ENCODE measurements at regions not wholly inside any gene's neighbourhood (a gene's known extent, or its start where the extent isn't known, plus 50 kb on each side); places are given as distances from the start of the nearest gene placed in this dataset.

DNA sequence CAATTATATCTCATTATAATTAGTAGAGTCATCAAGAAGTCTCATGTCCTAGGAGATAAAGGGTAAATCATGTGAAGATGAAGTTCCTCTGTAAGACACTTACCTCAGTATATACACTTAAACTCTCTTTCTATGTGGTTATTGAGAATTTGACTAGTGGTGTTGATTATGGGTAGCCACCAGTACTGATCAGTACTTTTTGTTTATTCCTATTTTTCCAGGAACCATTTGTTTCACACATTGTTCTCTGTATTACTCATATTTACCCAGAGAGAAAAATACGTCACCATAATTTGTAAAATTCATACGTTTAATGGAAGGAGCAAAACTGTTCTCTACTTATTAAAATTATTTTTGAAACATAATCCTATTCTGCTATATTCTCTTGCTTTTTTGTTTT, 55.8 kb upstream of the PRDM8 start:
- no peak for DNase-seq
- WGBS, 2 donors: 91 to 97% methylated on average over 2 of the region's 2 CpGs
- Histone ChIP-seq H3K4me3 (no peak overlapping the region), H3K4me1 (peaks cover 0 to 44% (median 0%) of the 10 kb centered on the region in 9 donors), H3K27me3 (no peaks in the 10 kb centered on the region), H3K36me3 (no peaks in the 10 kb centered on the region), H3K27ac (no peak overlapping the region), H3K9me3 (no peaks in the 10 kb centered on the region)
- no peak for ATAC-seq
- intact Hi-C loops (cut with DNase I): no loop called here
- TF ChIP-seq, protein P1, sequence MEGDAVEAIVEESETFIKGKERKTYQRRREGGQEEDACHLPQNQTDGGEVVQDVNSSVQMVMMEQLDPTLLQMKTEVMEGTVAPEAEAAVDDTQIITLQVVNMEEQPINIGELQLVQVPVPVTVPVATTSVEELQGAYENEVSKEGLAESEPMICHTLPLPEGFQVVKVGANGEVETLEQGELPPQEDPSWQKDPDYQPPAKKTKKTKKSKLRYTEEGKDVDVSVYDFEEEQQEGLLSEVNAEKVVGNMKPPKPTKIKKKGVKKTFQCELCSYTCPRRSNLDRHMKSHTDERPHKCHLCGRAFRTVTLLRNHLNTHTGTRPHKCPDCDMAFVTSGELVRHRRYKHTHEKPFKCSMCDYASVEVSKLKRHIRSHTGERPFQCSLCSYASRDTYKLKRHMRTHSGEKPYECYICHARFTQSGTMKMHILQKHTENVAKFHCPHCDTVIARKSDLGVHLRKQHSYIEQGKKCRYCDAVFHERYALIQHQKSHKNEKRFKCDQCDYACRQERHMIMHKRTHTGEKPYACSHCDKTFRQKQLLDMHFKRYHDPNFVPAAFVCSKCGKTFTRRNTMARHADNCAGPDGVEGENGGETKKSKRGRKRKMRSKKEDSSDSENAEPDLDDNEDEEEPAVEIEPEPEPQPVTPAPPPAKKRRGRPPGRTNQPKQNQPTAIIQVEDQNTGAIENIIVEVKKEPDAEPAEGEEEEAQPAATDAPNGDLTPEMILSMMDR (IDR thresholded peaks at IDR 0.05): no peak

DNA sequence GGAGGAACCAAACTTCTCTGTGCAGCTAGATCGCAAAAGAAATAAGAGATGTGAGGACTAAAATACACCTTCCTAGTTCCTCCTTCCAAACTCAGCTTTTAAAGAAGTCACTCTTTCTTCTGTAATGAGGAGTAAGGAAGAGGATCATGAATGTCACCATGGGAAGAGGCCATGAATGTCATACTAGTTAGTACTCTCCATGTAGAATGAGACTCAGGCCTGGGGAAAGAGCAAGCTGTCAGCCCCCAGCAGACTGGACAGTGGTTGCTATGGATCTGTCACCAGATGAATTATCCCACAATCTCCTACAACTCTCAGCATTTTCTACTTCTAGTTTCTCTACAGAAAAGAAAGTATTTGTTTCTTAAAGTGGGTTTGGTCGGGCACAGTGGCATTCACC, 57.1 kb upstream of the PRDM8 start:
- no peaks in the 10 kb centered on the region for H3K27me3 ChIP-seq

DNA sequence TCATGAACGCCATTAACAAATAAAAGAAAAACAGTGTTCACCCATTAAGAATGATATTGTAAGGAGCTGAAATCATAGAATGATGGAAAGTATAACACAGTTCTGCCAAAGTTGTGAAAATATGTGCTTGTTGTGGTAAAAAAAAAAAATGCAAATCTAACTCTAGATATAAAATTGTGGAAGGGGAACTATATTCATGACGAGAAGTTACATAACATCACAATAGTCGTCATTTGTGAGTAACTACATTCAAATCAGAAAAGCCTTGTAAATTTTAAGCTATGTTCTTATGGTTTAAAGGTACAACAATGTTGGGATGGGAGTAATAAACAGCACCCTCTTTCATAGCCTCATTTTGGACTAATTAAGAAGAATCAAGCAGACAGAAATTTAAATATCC, 57.6 kb upstream of the PRDM8 start:
- TF ChIP-seq, protein P1 (IDR thresholded peaks at IDR 0.05): no peak
- no peak overlapping the region for H3K4me3 ChIP-seq
- H3K27ac ChIP-seq: peak overlapping the region in 1 of 10 donors; percentile 61
- ATAC-seq (no peak), DNase-seq (no peak)
- H3K27me3 ChIP-seq: no peaks in the 10 kb centered on the region
- H3K9me3 ChIP-seq: no peaks in the 10 kb centered on the region
- WGBS, 2 donors: 86 to 95% methylated on average over 3 of the region's 3 CpGs
- H3K4me1 ChIP-seq: peaks cover 0 to 40% (median 0%) of the 10 kb centered on the region in 9 donors
- intact Hi-C loops (cut with DNase I): loop anchor here in 1 of 10 donors (10.0 kb wide), 1 partner anchor 45 kb away; no protein-coding TSS in a partner anchor
- no peaks in the 10 kb centered on the region for H3K36me3 ChIP-seq

More for the DNA sequence above, 57.1 kb upstream of the PRDM8 start:
- WGBS, 2 donors: 89 to 91% methylated on average over 2 of the region's 2 CpGs
- H3K36me3 ChIP-seq: no peaks in the 10 kb centered on the region
- H3K4me1 ChIP-seq: peaks cover 0 to 44% (median 0%) of the 10 kb centered on the region in 9 donors
- ATAC-seq (no peak), DNase-seq (no peak)
- intact Hi-C loops (cut with DNase I): no loop called here
- H3K27ac ChIP-seq: peak overlapping the region in 1 of 10 donors; percentile 61
- no peaks in the 10 kb centered on the region for H3K9me3 ChIP-seq
- TF ChIP-seq, protein P1 (IDR thresholded peaks at IDR 0.05): no peak
- H3K4me3 ChIP-seq: no peak overlapping the region

DNA sequence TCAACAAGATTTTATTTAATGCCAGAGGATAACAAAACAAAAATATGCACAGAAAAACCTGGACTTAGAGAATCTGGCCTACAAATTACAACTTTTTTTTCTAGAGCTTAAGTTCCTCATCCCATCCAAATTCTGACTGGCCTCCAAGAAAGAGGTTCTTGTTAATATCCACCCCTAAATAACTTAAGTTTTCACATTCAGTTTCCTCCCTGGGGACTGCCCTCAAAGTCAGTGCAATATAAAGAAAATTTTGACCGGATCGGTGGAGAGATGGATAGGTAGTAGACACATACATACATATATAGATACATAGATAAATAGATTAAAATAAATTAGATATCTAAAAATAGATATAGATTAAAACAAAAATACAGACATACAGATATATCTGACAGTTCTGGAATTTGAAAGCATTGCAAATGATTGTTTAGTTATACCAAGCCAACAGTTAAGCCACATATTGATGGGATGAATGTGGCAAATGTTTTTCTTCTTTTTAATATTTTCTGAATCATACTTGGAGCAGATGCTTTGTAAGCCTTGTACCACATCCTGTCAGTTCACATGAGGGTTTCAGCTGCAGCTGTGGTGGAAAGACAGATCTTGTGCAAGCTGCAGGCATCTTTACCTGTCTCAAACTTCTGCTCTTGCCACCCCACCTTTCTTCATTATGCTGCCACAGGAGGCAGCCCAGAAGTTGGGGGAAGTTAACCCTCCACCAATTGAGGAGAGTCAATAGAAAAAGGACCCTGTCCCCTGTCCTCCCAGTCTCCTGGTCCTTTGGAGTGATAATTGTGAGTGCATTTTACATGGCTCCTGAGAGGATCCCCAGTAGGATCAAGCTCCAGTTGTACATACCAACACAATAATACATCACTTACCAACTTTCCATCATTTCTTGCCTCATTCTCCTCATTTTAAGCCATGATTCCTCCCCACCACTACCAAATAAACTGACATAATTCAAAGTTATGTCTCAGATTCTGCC, 58.5 kb upstream of the PRDM8 start:
- Histone ChIP-seq H3K9me3 (no peaks in the 10 kb centered on the region), H3K4me1 (peaks cover 0 to 40% (median 0%) of the 10 kb centered on the region in 9 donors), H3K36me3 (no peaks in the 10 kb centered on the region), H3K27ac (peak overlapping the region in 1 of 10 donors; percentile 61), H3K27me3 (no peaks in the 10 kb centered on the region), H3K4me3 (no peak overlapping the region)
- ATAC-seq (peak in 1 of 8 donors; percentile 42), DNase-seq (no peak)
- 63 to 87% methylated on average over 2 of the region's 2 CpGs for WGBS, 2 donors
- intact Hi-C loops (cut with DNase I): loop anchor here in 1 of 10 donors (10.0 kb wide), 1 partner anchor 46 kb away; no protein-coding TSS in a partner anchor
- TF ChIP-seq, protein P1 (IDR thresholded peaks at IDR 0.05): no peak

All from heart right ventricle (tissue), 16 donors.